Stimulated activated CD8-positive, alpha-beta memory T cell treated with anti-CD3 and anti-CD28 coated beads, Interleukin-7, amount 100 ng/mL, for 1 hour (primary cell): ENCODE measurements at regions not wholly inside any gene's neighbourhood (a gene's known extent, or its start where the extent isn't known, plus 50 kb on each side); places are given as distances from the start of the nearest gene placed in this dataset.
"Not testable (repeated sequence)": the region's sequence is repeated elsewhere in the genome, so short reads cannot be mapped to it uniquely, and the experiment has no call there.

Experiments
- DNase-seq, 2 donors: peaks; one replicate each; pipeline ENCODE4 v3.0.0-alpha.2; 2020; ENCODE audit warnings: low read depth in 2 of 2

DNA sequence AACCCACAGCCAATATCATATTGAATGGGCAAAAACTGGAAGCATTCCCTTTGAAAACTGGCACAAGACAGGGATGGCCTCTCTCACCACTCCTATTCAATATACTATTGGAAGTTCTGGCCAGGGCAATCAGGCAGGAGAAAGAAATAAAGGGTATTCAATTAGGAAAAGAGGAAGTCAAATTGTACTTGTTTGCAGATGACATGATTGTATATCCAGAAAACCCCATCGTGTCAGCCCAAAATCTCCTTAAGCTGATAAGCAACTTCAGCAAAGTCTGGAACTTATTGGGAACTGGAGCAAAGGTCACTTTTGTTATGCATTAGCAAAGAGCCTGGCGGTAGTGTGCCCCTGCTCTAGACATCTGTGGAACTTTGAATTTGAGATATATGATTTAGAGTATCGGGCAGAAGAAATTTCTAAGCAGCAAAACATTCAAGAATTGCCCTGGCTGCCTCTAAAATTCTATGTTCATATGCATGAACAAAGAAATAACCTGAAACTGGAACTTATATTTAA is 53.4 kb upstream of the PSMA1 start:
- not testable (repeated sequence) for DNase-seq

DNA sequence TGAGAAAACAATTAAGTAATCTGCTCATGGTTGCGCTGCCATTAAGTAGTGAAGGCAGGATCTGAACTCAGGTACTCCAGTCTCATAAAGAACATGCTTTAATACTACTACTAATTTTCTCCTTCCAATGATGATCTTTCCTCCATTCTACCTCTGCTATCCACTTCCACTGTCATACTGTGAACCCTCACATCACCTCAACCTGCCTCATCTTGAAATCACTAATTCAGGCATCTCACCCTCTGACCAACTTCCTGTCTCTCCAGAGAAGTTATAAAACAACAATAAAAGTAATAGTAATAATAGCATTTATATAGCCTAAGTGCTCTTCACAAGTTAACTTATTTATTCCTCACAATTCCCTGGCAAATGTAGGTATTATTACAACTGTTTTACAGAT is 57.1 kb upstream of the PSMA1 start:
- no peak for DNase-seq

- no peak for DNase-seq
These were observed 57.8 kb upstream of the PSMA1 start for GRCh38 chr11:14577835-14578529.

DNA sequence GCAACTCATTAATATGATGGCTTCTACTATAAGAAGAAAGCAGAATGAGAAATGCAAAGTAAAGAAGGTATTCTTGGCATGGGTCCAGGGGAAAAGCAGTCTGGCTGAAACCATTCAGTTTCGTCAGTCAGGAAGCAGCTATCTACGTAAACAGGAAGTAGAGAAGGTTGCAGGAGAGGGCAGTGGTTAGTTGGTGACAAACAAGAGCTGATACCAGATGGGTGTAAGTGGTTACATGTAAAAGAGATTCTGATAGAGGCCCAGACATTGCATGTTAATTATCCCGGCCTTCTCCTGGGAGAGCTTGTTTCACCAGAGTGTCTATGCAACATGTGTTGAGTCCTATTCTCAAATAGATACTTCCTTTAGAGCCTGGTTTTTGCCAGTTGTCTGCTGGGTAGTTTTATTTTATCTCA is 58.4 kb upstream of the PSMA1 start:
- DNase-seq = peak; percentile 15 to 22

- no peak for DNase-seq
These were observed 59.5 kb upstream of the PSMA1 start for GRCh38 chr11:14579646-14580045.

GRCh38 chr11:14582793-14583192 is 60.8 kb upstream of the PDE3B start:
- DNase-seq = no peak

DNA sequence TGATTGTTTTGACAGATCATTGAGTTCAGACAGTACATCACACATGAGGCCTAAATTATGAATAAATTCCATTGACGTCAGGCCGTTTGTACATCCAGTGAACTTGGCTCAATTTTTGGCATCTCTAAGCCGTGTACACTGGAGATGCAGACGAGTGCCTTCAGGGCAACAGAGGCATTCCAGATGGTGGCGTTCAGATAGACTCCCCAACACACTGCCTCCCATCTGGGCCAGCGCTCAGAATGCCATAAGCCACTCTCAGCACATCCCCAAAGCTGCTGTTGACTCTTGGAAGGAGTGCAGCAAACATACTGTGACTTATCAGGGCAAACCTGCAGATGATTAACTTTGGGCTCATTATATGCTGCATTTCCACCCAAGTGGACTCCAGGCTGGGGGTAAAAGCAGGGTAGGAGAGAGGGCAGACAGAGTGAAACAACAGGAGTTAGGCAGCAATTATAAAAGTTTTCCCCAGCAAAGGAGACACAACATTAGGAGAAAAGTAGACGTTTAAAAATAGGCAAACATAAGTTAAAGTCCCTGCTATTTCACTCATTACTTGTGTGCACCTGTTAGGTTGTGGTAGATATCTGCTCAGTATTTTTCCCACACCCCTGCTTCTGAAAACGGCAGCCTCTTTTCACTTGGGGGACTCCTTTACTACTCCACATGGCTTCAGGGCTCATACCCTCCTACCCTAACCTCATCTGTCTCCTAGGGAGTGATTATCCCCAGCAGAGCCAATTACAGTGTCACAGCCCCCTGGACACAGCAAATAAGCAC is 60.2 kb upstream of the PDE3B start:
- DNase-seq = no peak

DNA sequence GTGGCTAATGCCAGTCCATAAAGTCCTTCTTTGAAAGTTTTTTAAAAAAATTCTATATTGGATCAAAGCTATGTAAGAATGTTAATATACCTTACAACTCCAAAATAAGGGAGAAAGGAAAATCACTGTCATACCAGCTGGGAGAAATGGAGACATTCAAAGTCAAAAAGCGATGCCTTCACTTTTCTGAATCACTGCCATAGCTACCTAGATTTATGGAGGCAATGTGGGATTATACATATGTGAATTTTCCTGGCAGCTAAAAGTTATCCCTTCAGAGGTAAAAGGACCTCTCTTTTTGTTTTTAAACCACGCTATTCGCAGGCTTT is 59.6 kb upstream of the PDE3B start:
- no peak for DNase-seq

DNA sequence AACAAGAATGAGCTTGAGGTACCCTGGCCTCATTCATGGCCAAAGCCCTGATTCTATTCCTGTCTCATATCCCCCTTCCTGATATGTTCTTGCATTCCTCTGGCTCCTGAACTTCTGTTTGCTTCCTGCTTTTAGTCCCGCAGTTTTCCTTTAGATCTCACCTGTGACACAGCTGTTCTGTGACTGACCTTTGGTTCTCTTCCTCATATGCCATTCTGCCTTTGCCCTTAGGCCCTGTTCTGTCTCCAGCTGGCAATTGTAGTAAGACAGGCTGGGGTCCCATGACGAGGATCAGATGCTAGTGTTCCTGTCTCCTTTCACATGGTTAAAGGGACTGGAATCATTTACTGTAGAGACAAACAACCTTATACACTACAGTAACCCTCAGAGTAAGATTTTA is 59.0 kb upstream of the PDE3B start:
- DNase-seq = no peak

GRCh38 chr11:14585438-14585837 is 58.2 kb upstream of the PDE3B start:
- no peak for DNase-seq

DNA sequence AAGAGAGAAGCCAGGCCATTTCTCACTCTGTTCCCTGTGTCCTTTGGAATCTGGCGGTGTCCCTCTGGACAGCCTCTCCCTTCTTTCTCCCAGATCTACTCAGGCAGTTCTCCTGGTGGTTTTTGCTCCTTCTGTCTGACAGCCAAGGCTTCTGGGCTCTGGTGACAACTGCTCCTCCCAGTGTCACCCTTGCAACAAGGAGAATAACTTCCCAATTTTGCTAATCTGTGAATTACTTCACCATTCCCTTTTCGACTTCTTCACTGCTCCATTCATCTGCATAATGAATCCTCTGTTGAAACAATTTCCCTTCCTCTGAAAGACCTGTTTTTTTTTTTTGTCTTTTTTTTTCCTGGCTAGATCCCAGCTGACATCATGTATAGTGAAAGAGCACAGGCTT is 56.3 kb upstream of the PDE3B start:
- no peak for DNase-seq

DNA sequence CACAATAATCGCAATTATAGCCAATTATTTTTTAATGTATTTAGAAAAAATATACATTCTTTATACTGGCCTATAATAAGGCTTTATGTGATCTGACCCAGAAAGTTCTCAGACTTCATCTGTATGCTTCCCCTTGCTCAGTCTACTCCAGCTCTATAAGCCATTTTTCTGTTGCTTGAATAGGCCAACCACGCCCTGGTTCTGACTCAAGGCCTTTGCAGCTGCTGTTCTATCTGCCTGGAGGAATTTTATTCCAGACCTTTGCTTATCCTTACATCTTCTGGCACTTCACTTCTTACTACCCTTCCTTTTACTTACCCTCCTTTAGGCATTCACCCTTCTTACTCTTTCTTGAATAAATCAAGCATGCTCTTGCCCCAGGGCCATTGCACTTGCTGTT is 54.9 kb upstream of the PDE3B start:
- DNase-seq = no peak

- DNase-seq = no peak
These were observed 54.2 kb upstream of the PDE3B start for GRCh38 chr11:14589421-14589820.

GRCh38 chr11:14591046-14591445 is 52.6 kb upstream of the PDE3B start:
- not testable (repeated sequence) for DNase-seq

DNA sequence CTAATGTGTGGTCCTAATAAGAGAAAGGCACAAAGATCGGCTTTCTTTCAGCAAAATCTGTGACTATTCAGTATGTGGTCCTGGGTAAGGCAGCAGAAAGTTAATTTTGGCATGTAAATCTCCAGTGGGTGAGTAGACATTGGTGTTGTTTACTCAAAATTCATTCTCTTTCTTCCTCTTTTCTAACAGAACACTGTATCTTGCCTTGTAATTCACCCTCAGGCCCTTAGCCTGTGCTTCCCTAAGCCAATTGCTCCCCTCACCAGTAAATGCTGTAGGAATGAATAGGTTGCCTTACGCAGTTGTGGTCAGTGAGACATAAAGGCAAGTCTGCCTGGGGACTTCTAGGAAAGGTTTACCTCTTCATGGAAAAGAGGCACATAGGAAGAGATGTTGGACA is 49.9 kb upstream of the PDE3B start:
- DNase-seq = no peak
